ENCODE measurements at regions not wholly inside any gene's neighbourhood (a gene's known extent, or its start where the extent isn't known, plus 50 kb on each side); places are given as distances from the start of the nearest gene placed in this dataset.

DNA sequence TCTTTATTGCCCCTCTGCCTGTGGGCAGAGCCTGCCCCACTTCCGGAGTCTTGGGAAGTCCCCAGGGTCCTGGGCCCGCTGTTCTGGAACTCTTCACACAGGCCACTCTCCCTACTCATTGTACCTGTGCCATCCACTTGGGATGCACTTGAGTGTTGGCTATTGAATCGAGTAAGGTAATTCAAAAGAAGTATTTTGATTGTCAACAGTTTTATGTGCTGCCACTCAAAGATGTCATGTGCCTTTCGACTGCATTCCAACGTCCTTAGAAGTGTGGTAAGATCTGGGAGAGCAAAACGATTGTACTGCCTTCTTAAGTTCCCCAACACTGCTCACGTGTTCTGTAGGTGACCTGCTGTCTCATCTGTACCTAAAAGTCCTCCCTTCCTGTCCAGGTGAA is 77.0 kb upstream of the SMIM21 start:
- TF ChIP-seq POLR2A (IDR thresholded peaks at IDR 0.05; ENCODE audit: low read length) (no peak), GATA1 (IDR thresholded peaks at IDR 0.05; ENCODE audit: low read depth, low read length) (no peak)
